A549 (cell line): ENCODE measurements at regions not wholly inside any gene's neighbourhood (a gene's known extent, or its start where the extent isn't known, plus 50 kb on each side); places are given as distances from the start of the nearest gene placed in this dataset.
A peak's percentile ranks its signal among the peaks of the same experiment; 100 is the strongest.

ENCODE experiments used
- ATAC-seq, 2 experiments: fragments of 200-7000 bp in 1 of 2; fragments of >200 bp in 1 of 2; cut with Nextera tagmentation in 1 of 2; cut with Tn5 transposase in 1 of 2; 3 replicates each; pipeline versions ENCODE4 v1.8.0 to v1.9.1; 2018 to 2020; ENCODE audit warnings: mild to moderate bottlenecking in 1 of 2, moderate library complexity in 1 of 2
- CTCF ChIA-PET: fragments of 300-600 bp; sonication (Branson Sonifier 250); formaldehyde crosslinking; extraction: SDS; loops from one replicate; lab custom pipeline; 2021; ENCODE audit warnings: antibody characterized with exemption, inconsistent platforms; lab: Yijun Ruan, JAX
- POLR2A ChIA-PET: fragments of 350-600 bp; formaldehyde crosslinking; extraction: SDS; loops from one replicate; lab custom pipeline; 2021; ENCODE audit warnings: antibody characterized with exemption, inconsistent platforms; lab: Yijun Ruan, JAX
- DNase-seq, 2 experiments: peaks; one replicate each; pipeline versions ENCODE4 v3.0.0 to v3.0.0-alpha.2; 2011 to 2016; ENCODE audit warnings: low read depth in 1 of 2, low spot score in 1 of 2
- FAIRE-seq: peaks from 2 replicates; lab custom pipeline; 2011; peaks lifted over from hg19 to GRCh38; lab: Jason Lieb, UNC
- H3K27ac ChIP-seq, 2 experiments: fragments of >200 bp; sonication (Bioruptor Twin); formaldehyde crosslinking; 3 replicates each; pipeline ENCODE4 v1.5.1; 2016 to 2017
- H3K4me1 ChIP-seq: fragments of >200 bp; sonication (Bioruptor Twin); formaldehyde crosslinking; 3 replicates; pipeline ENCODE4 v1.6.1; 2016
- H3K4me2 ChIP-seq: fragments of >200 bp; sonication (Bioruptor Twin); formaldehyde crosslinking; 3 replicates; pipeline ENCODE4 v1.6.1; 2016
- H3K4me3 ChIP-seq: fragments of >200 bp; sonication (Bioruptor Twin); formaldehyde crosslinking; 3 replicates; pipeline ENCODE4 v1.5.1; 2016
- H3K9me3 ChIP-seq: fragments of >200 bp; sonication (Bioruptor Twin); formaldehyde crosslinking; 3 replicates; pipeline ENCODE4 v1.6.1; 2016
- CTCF ChIP-seq: fragments of >200 bp; sonication (Bioruptor Twin); formaldehyde crosslinking; IDR thresholded peaks from 3 replicates; pipeline ENCODE4 v1.5.1; 2016
- EHMT2 ChIP-seq: fragments of 200-600 bp; sonication (generic); IDR thresholded peaks from 2 replicates; pipeline ENCODE4 v1.6.1; 2016; ENCODE audit warnings: antibody characterized with exemption, low read depth, mild to moderate bottlenecking, moderate library complexity
- ELK1 ChIP-seq: fragments of 150-350 bp; IDR thresholded peaks from 2 replicates; pipeline ENCODE4 v1.6.1; 2014; ENCODE audit warnings: low read depth, mild to moderate bottlenecking, low read length
- FOSB ChIP-seq: fragments of 250-450 bp; sonication (Bioruptor Pico); IDR thresholded peaks from 2 replicates; pipeline ENCODE4 v1.5.0; 2020; ENCODE audit warnings: mild to moderate bottlenecking, moderate library complexity
- FOSL2 ChIP-seq, 2 experiments: fragments of 450-650 bp in 1 of 2; fragments of >200 bp in 1 of 2; sonication (Bioruptor Twin) in 1 of 2; formaldehyde crosslinking; IDR thresholded peaks; 2 replicates each; pipeline versions ENCODE4 v1.5.0 to v1.6.1; 2016 to 2020; ENCODE audit warnings: mild to moderate bottlenecking in 1 of 2, moderate library complexity in 1 of 2
- GATA3 ChIP-seq: IDR thresholded peaks from 2 replicates; pipeline ENCODE4 v1.6.1; 2012; ENCODE audit warnings: borderline replicate concordance
- HES2 ChIP-seq: fragments of >200 bp; sonication (Bioruptor Twin); formaldehyde crosslinking; IDR thresholded peaks from 2 replicates; pipeline ENCODE4 v1.6.1; 2016
- HOXA7 ChIP-seq: fragments of 250-450 bp; sonication (Bioruptor Pico); IDR thresholded peaks from 2 replicates; pipeline ENCODE4 v1.5.0; 2020; ENCODE audit warnings: mild to moderate bottlenecking, moderate library complexity
- JUN ChIP-seq, 2 experiments: fragments of >200 bp; sonication (Bioruptor Twin); formaldehyde crosslinking; IDR thresholded peaks; 2 replicates in 1 of 2; 3 replicates in 1 of 2; pipeline ENCODE4 v1.6.1; 2016 to 2017
- KDM5A ChIP-seq: fragments of 200-600 bp; sonication (generic); IDR thresholded peaks from 2 replicates; pipeline ENCODE4 v1.6.1; 2016; ENCODE audit warnings: antibody characterized with exemption, mild to moderate bottlenecking
- POLR2AphosphoS2 ChIP-seq: conservative IDR thresholded peaks from 2 replicates; pipeline ENCODE4 v1.6.1; 2012; ENCODE audit warnings: low read length, improper control_type of control experiment, inconsistent platforms
- RARB ChIP-seq: fragments of 250-450 bp; sonication (Bioruptor Pico); IDR thresholded peaks from 2 replicates; pipeline ENCODE4 v1.8.0; 2021; ENCODE audit warnings: mild to moderate bottlenecking, moderate library complexity
- RCOR1 ChIP-seq: fragments of 150-350 bp; IDR thresholded peaks from 2 replicates; pipeline ENCODE4 v1.6.1; 2014; ENCODE audit warnings: antibody characterized with exemption, low read length, low read depth
- ZFP36 ChIP-seq: fragments of 450-650 bp; IDR thresholded peaks from 2 replicates; pipeline ENCODE4 v1.6.1; 2014; ENCODE audit warnings: borderline replicate concordance; ENCODE audit not compliant: partially characterized antibody
- ZNF302 ChIP-seq: fragments of 250-450 bp; sonication (Bioruptor Pico); IDR thresholded peaks from 2 replicates; pipeline ENCODE4 v1.9.0; 2021; ENCODE audit warnings: inconsistent platforms, mild to moderate bottlenecking, moderate library complexity
- WGBS: methylation state at CpG from one replicate; pipeline ENCODE4 v1.1.6; 2017; ENCODE audit errors: missing lambda C conversion rate; 5-methylcytosine and 5-hydroxymethylcytosine counted together

- FAIRE-seq: no peak
- peaks cover 2% of the 10 kb centered on the region; the same call in 2 of the 3 replicates for H3K9me3 ChIP-seq
- no peak for TF ChIP-seq ZFP36
- no peak for TF ChIP-seq RCOR1
- no peak for TF ChIP-seq GATA3
- no peak for TF ChIP-seq ELK1
- H3K27ac ChIP-seq: no peak overlapping the region
- ChIA-PET POLR2A (no interaction called here), CTCF (interaction anchor here (1.1 kb wide), 1 partner anchor 368 kb away, joined by 3 read pairs; no protein-coding TSS in a partner anchor)
- DNase-seq: no peak
- H3K4me2 ChIP-seq: no peak overlapping the region
- no peak for ATAC-seq
- no peak overlapping the region for H3K4me3 ChIP-seq
- 61% methylated on average over 4 of the region's 4 CpGs for WGBS
- H3K4me1 ChIP-seq: no peaks in the 10 kb centered on the region
Measured at GRCh38 chr22:27437570-27437969, 364.0 kb downstream of the MN1 start.

- TF ChIP-seq ZNF302 (no peak), EHMT2 (no peak), RARB (no peak), JUN (IDR thresholded peaks at IDR 0.05) (no peak), HOXA7 (CRISPR knock-in tag) (no peak), HES2 (no peak), RCOR1 (no peak), GATA3 (no peak)
- TF ChIP-seq, all 56 proteins: peak for 0
- no peak overlapping the region for H3K4me3 ChIP-seq
- H3K4me1 ChIP-seq: no peaks in the 10 kb centered on the region
- FAIRE-seq (no peak), ATAC-seq (no peak), DNase-seq (no peak)
- no peak overlapping the region for H3K27ac ChIP-seq
- H3K4me2 ChIP-seq: no peak overlapping the region
- H3K9me3 ChIP-seq: no peaks in the 10 kb centered on the region
- WGBS: 82% methylated on average over 19 of the region's 22 CpGs
- ChIA-PET POLR2A (no interaction called here), CTCF (interaction anchor here (1.1 kb wide), 1 partner anchor 367 kb away, joined by 3 read pairs; no protein-coding TSS in a partner anchor)
Measured at GRCh38 chr22:27438271-27438980, 363.1 kb downstream of the MN1 start.

- ChIA-PET CTCF (no interaction called here), POLR2A (no interaction called here)
- FAIRE-seq: no peak
- 69% methylated on average over 4 of the region's 4 CpGs for WGBS
- Histone ChIP-seq H3K9me3 (no peaks in the 10 kb centered on the region), H3K4me3 (no peak overlapping the region), H3K4me1 (no peaks in the 10 kb centered on the region), H3K27ac (no peak overlapping the region)
- no peak for ATAC-seq
- DNase-seq: no peak
- TF ChIP-seq POLR2AphosphoS2 (no peak), ZFP36 (peak; percentile 73)
- TF ChIP-seq, all 56 proteins: peak for 1
- no peak overlapping the region for H3K4me2 ChIP-seq
Measured at GRCh38 chr22:27439131-27439530, 362.4 kb downstream of the MN1 start.

GRCh38 chr22:27440304-27440865 is 361.2 kb downstream of the MN1 start:
- Histone ChIP-seq H3K4me2 (no peak overlapping the region), H3K4me1 (no peaks in the 10 kb centered on the region), H3K27ac (no peak overlapping the region), H3K9me3 (no peaks in the 10 kb centered on the region), H3K4me3 (no peak overlapping the region)
- 79% methylated on average over 6 of the region's 6 CpGs for WGBS
- FAIRE-seq (no peak), ATAC-seq (no peak), DNase-seq (no peak)
- ChIA-PET POLR2A (no interaction called here), CTCF (no interaction called here)
- TF ChIP-seq FOSL2 (IDR thresholded peaks at IDR 0.05) (no peak), FOSL2 (CRISPR knock-in tag; IDR thresholded peaks at IDR 0.05) (no peak), POLR2AphosphoS2 (no peak), KDM5A (no peak), GATA3 (no peak), CTCF (no peak), FOSB (CRISPR knock-in tag) (no peak)
